NCI-H2029 treated with DMSO at 0.1 percent for 48 hours (cell line): ENCODE measurements at regions not wholly inside any gene's neighbourhood (a gene's known extent, or its start where the extent isn't known, plus 50 kb on each side); places are given as distances from the start of the nearest gene placed in this dataset.
"Not testable (repeated sequence)": the region's sequence is repeated elsewhere in the genome, so short reads cannot be mapped to it uniquely, and the experiment has no call there.

Source experiments
- DNase-seq: peaks from one replicate; lab custom pipeline; 2025; lab: John Stamatoyannopoulos, UW

- no peak for DNase-seq
Observed at GRCh38 chr5:72760259-72760658, 56.2 kb upstream of the TNPO1 start.

- no peak for DNase-seq
Observed at GRCh38 chr5:72752909-72753308, 63.6 kb upstream of the TNPO1 start.

- no peak for DNase-seq
Observed at GRCh38 chr5:72749362-72749997, 67.0 kb upstream of the TNPO1 start.

- no peak for DNase-seq
Observed at GRCh38 chr5:72747826-72748225, 68.6 kb upstream of the TNPO1 start.

GRCh38 chr5:72746736-72747135 is 69.7 kb upstream of the TNPO1 start:
- no peak for DNase-seq

- no peak for DNase-seq
Observed at GRCh38 chr5:72744136-72744535, 72.3 kb upstream of the TNPO1 start.

GRCh38 chr5:72741805-72742204 is 74.7 kb upstream of the TNPO1 start:
- no peak for DNase-seq

- no peak for DNase-seq
Observed at GRCh38 chr5:72733810-72734209, 82.7 kb upstream of the TNPO1 start.

GRCh38 chr5:72723581-72723980 is 92.9 kb upstream of the TNPO1 start:
- DNase-seq = no peak

GRCh38 chr5:72722792-72723452 is 93.5 kb upstream of the TNPO1 start:
- no peak for DNase-seq

GRCh38 chr5:72721844-72722243 is 94.6 kb upstream of the TNPO1 start:
- DNase-seq = no peak

- DNase-seq = no peak
Observed at GRCh38 chr5:72720205-72720604, 96.3 kb upstream of the TNPO1 start.

GRCh38 chr5:72711351-72711750 is 105.1 kb upstream of the TNPO1 start:
- DNase-seq = no peak

- DNase-seq = no peak
Observed at GRCh38 chr5:72709341-72709740, 107.1 kb upstream of the TNPO1 start.

- DNase-seq = no peak
Observed at GRCh38 chr5:72705178-72705577, 111.3 kb upstream of the TNPO1 start.

- DNase-seq = no peak
Observed at GRCh38 chr5:72703876-72704275, 112.6 kb upstream of the TNPO1 start.

- no peak for DNase-seq
Observed at GRCh38 chr5:72702881-72703434, 113.5 kb upstream of the TNPO1 start.

GRCh38 chr5:72702105-72702504 is 114.4 kb upstream of the TNPO1 start:
- not testable (repeated sequence) for DNase-seq

- DNase-seq = no peak
Observed at GRCh38 chr5:72698481-72698880, 118.0 kb upstream of the TNPO1 start.

GRCh38 chr5:72697622-72698021 is 118.8 kb upstream of the TNPO1 start:
- no peak for DNase-seq

- DNase-seq = no peak
Observed at GRCh38 chr5:72695659-72696058, 120.8 kb upstream of the TNPO1 start.

GRCh38 chr5:72694856-72695255 is 121.6 kb upstream of the TNPO1 start:
- DNase-seq = no peak

- DNase-seq = no peak
Observed at GRCh38 chr5:72693546-72694205, 122.8 kb upstream of the TNPO1 start.
